HEK293T (cell line): ENCODE measurements at regions not wholly inside any gene's neighbourhood (a gene's known extent, or its start where the extent isn't known, plus 50 kb on each side); places are given as distances from the start of the nearest gene placed in this dataset.

Source experiments
- ELF4 ChIP-seq: fragments of 450-650 bp; IDR thresholded peaks from 2 replicates; pipeline ENCODE4 v1.6.1; 2017; ENCODE audit warnings: antibody characterized with exemption
- FOXK2 ChIP-seq: fragments of 450-650 bp; IDR thresholded peaks from 2 replicates; pipeline ENCODE4 v1.6.1; 2016; ENCODE audit warnings: mild to moderate bottlenecking
- FOXM1 ChIP-seq: fragments of 450-650 bp; IDR thresholded peaks from 2 replicates; pipeline ENCODE4 v1.6.1; 2017; ENCODE audit warnings: mild to moderate bottlenecking, borderline replicate concordance
- HDGF ChIP-seq: fragments of 450-650 bp; IDR thresholded peaks from 2 replicates; pipeline ENCODE4 v1.6.1; 2017; ENCODE audit warnings: antibody characterized with exemption, borderline replicate concordance
- SP1 ChIP-seq: fragments of 450-650 bp; IDR thresholded peaks from 2 replicates; pipeline ENCODE4 v1.6.1; 2017
- TF ChIP-seq, protein P1 (sequence below): fragments of 450-650 bp; IDR thresholded peaks from 2 replicates; pipeline ENCODE4 v1.6.1; 2016

DNA sequence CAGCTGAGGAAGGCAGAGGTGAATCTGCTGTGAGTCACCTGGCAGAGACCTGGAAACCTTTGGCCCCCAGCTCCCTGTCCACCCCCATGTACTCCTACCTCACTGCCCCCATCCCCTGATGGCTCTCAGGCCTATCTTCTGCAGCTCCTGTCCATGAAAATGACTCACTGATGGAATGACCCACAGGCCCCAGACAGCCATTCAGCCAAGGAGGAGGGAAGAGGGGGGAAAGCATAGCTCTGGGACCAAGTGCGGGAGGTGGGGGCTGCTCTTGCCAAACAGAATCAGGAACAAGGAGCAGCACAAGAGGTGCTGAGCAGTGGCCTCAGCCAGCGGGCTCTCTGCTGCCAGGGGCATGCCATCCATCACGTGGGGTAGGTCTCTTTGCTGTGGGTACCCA is 111.4 kb upstream of the C1QTNF9B start:
- TF ChIP-seq SP1 (no peak), HDGF (no peak), FOXK2 (no peak), ELF4 (no peak), FOXM1 (no peak)
- TF ChIP-seq, protein P1, sequence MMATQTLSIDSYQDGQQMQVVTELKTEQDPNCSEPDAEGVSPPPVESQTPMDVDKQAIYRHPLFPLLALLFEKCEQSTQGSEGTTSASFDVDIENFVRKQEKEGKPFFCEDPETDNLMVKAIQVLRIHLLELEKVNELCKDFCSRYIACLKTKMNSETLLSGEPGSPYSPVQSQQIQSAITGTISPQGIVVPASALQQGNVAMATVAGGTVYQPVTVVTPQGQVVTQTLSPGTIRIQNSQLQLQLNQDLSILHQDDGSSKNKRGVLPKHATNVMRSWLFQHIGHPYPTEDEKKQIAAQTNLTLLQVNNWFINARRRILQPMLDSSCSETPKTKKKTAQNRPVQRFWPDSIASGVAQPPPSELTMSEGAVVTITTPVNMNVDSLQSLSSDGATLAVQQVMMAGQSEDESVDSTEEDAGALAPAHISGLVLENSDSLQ = no peak
